Fibroblast of pulmonary artery (primary cell): ENCODE measurements at regions not wholly inside any gene's neighbourhood (a gene's known extent, or its start where the extent isn't known, plus 50 kb on each side); places are given as distances from the start of the nearest gene placed in this dataset.

Source experiments
- DNase-seq: peaks from one replicate; pipeline ENCODE4 v3.0.0-alpha.2; 2010; ENCODE audit warnings: low read depth
- H3K4me3 ChIP-seq: replicated peaks from 2 replicates; pipeline ENCODE4 v1.5.1; 2011; ENCODE audit warnings: low read depth, mild to moderate bottlenecking, control low read depth, low read length, moderate library complexity
- TF ChIP-seq, protein P1 (sequence below): IDR thresholded peaks from 2 replicates; pipeline ENCODE4 v1.5.1; 2011; ENCODE audit warnings: mild to moderate bottlenecking, control low read depth, low read length, inconsistent platforms; ENCODE audit errors: missing control alignments

DNA sequence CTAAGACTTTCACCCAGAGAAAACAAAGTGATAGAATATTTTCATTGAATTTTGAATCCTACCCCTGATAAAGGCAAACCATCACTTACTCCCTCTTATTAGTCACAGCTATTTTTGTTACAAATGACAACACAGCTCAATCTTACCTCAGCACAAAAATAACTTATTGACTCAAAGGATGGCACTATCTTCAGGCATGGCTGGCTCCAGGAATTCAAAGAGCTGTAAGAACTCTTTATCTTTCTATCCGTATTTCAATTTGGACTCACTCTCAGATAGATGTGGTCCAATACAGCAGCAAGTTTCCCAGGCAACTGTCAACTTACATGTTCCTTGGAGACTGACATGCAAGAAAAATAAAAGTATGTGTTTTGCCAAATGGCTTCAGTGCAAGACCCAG is 709.4 kb upstream of the MDGA2 start:
- TF ChIP-seq, protein P1, sequence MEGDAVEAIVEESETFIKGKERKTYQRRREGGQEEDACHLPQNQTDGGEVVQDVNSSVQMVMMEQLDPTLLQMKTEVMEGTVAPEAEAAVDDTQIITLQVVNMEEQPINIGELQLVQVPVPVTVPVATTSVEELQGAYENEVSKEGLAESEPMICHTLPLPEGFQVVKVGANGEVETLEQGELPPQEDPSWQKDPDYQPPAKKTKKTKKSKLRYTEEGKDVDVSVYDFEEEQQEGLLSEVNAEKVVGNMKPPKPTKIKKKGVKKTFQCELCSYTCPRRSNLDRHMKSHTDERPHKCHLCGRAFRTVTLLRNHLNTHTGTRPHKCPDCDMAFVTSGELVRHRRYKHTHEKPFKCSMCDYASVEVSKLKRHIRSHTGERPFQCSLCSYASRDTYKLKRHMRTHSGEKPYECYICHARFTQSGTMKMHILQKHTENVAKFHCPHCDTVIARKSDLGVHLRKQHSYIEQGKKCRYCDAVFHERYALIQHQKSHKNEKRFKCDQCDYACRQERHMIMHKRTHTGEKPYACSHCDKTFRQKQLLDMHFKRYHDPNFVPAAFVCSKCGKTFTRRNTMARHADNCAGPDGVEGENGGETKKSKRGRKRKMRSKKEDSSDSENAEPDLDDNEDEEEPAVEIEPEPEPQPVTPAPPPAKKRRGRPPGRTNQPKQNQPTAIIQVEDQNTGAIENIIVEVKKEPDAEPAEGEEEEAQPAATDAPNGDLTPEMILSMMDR, result no peak
- DNase-seq, result no peak
- H3K4me3 ChIP-seq, result no peak overlapping the region

DNA sequence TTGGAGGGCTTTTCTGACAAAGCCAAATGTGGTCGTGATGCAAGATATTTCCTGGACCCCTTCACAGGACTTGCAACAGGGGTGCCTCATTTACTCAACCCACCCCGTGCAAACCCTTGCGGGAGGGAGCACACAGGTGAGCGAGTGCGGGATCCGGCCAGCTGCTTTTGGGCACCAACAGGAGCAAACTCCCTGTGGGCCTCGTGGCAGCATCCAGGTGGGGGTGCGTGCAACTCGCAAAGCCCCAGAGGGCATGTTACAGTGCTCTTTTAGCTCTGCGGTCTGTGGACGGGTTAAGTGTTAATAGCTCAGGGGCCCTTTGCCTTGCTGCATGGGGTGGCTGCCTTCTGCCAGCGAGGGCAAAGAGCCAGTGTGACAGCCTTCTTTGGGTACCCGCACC is 707.6 kb upstream of the MDGA2 start:
- H3K4me3 ChIP-seq, result no peak overlapping the region
- TF ChIP-seq, protein P1, result no peak
- no peak for DNase-seq

DNA sequence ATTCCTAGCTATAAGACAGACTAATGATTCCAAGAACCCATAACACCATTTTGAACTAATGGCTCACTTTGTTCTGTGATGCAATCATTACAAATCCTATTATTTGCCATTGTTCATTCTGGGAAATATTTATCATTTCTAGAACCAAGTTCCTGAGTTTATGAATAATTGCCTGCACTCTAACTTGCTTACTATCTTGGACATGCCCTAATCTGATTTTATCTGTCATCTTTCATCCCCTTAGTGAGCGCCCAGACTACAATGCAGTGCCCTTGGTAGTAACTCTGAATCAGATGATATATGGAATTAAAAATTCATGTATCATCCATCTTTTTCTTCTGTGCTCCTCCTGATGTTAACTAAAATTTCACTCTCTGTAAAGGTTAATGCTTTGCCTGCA is 703.1 kb upstream of the MDGA2 start:
- DNase-seq, result no peak
- H3K4me3 ChIP-seq, result no peak overlapping the region
- TF ChIP-seq, protein P1, result no peak

DNA sequence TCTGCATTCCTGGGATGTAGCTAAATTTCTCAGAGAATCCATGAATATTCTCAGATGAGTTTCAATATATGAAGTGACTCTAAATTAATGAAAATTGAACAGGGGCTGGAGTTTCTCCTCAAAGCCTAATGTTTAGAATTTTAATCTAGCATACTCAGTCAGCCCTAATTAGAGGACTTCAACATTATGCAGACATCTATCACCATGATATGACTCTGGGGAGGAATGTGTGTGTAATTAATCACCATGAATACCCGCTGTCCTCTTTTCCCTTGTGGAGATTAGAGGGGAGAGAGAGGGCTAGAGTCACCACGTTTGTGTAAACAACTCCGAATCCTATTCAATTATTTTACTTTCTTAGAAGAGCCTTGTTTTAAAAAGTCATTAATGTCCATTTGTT is 698.6 kb upstream of the MDGA2 start:
- no peak overlapping the region for H3K4me3 ChIP-seq
- TF ChIP-seq, protein P1, result no peak
- DNase-seq, result no peak

DNA sequence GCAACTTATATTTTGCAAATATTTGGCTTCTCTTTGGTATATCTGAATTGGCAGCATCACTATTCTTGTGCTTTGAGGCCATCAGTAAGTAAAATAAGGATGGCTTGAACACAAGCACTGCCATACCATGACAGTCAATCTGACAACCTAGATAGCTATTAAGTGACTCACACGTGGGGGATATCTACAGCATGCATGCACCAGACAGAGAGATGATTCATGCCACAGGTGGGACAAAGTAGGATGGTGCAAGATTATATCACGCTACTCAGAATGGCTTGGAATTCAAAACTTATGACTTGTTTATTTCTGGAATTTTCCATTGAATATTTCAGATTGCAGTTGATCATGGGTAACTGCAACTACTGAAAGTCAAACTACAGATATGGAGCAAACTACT is 675.6 kb upstream of the MDGA2 start:
- no peak overlapping the region for H3K4me3 ChIP-seq
- TF ChIP-seq, protein P1, result no peak
- DNase-seq, result no peak

DNA sequence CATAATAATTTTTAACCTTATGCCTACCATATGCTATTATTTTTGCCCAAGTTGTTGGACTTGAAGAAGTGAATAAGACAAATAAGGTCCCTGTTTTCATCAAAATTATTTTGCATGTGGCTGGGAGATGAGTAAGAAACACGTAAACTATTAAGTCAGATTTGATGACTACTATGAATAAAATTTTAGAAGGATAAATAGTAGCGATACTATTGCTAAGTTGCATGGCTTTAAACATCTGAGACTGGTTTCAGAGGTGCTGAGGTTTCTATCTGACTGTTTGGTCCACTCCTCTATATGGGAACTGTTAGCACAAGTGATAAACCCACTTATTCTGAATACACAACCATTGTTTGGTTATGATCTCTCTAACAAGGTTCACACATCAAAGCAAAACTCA is 674.3 kb upstream of the MDGA2 start:
- no peak overlapping the region for H3K4me3 ChIP-seq
- DNase-seq, result no peak
- TF ChIP-seq, protein P1, result no peak

DNA sequence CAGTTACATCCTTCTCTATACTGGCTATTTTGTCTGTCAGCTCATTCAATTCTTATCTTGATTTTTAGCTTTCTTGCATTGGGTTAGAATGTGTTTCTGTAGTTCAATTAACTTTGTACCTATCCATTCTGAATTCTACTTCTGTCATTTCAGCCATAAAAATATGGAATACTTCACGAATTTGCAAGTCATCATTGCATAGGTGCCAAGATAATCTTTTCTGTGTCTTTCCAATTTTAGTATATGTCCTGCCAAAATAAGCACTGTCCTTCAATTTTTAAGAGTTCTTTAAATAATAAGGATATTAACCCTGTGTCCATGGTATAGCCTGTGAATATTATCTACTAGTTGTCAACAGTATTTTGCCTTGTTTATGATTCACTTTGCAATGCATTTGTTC is 665.7 kb upstream of the MDGA2 start:
- TF ChIP-seq, protein P1, result no peak
- no peak for DNase-seq

More for the DNA sequence above, 665.7 kb upstream of the MDGA2 start:
- no peak overlapping the region for H3K4me3 ChIP-seq
